GM19438 (cell line): ENCODE measurements at regions not wholly inside any gene's neighbourhood (a gene's known extent, or its start where the extent isn't known, plus 50 kb on each side); places are given as distances from the start of the nearest gene placed in this dataset.

Experiments used
- ATAC-seq: cut with Tn5 transposase; IDR thresholded peaks from one replicate; pipeline ENCODE4 v1.9.1; 2021; ENCODE audit warnings: low read depth; ENCODE audit not compliant: unreplicated experiment

GRCh38 chr4:186017801-186018200 lies 51.2 kb upstream of the TLR3 start:
- ATAC-seq: no peak

- no peak for ATAC-seq
Observed at GRCh38 chr4:186018261-186018660, 50.7 kb upstream of the TLR3 start.

GRCh38 chr4:186018784-186019183 lies 50.2 kb upstream of the TLR3 start:
- ATAC-seq: no peak
